ENCODE measurements at regions not wholly inside any gene's neighbourhood (a gene's known extent, or its start where the extent isn't known, plus 50 kb on each side); places are given as distances from the start of the nearest gene placed in this dataset.

- Histone ChIP-seq H3K79me2 (ENCODE audit: insufficient read depth, low read length) (no peaks in the 10 kb centered on the region), H2AFZ (ENCODE audit: low read length) (no peak overlapping the region), H3K27me3 (ENCODE audit: insufficient read depth, low read length) (no peaks in the 10 kb centered on the region), H3K4me3 (ENCODE audit: insufficient read depth, low read length) (no peak overlapping the region), H3K36me3 (ENCODE audit: insufficient read depth, low read length) (no peaks in the 10 kb centered on the region), H4K20me1 (ENCODE audit: insufficient read depth, low read length) (no peaks in the 10 kb centered on the region), H3K4me2 (ENCODE audit: insufficient read depth, low read length) (no peak overlapping the region), H3K9me3 (ENCODE audit: low read depth, low read length) (no peaks in the 10 kb centered on the region), H3K4me1 (ENCODE audit: insufficient read depth, low read length) (no peaks in the 10 kb centered on the region), H3K27ac (ENCODE audit: low read depth, low read length) (no peak overlapping the region)
- no peak for DNase-seq (ENCODE audit: insufficient read length, low spot score, missing footprints)
- TF ChIP-seq, protein P1, sequence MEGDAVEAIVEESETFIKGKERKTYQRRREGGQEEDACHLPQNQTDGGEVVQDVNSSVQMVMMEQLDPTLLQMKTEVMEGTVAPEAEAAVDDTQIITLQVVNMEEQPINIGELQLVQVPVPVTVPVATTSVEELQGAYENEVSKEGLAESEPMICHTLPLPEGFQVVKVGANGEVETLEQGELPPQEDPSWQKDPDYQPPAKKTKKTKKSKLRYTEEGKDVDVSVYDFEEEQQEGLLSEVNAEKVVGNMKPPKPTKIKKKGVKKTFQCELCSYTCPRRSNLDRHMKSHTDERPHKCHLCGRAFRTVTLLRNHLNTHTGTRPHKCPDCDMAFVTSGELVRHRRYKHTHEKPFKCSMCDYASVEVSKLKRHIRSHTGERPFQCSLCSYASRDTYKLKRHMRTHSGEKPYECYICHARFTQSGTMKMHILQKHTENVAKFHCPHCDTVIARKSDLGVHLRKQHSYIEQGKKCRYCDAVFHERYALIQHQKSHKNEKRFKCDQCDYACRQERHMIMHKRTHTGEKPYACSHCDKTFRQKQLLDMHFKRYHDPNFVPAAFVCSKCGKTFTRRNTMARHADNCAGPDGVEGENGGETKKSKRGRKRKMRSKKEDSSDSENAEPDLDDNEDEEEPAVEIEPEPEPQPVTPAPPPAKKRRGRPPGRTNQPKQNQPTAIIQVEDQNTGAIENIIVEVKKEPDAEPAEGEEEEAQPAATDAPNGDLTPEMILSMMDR (IDR thresholded peaks at IDR 0.05; ENCODE audit: extremely low read depth, low read depth, low read length): no peak
These were observed 1263.8 kb downstream of the ZPLD1 start for GRCh38 chr3:103698646-103699045.

- Histone ChIP-seq H3K4me2 (ENCODE audit: insufficient read depth, low read length) (no peak overlapping the region), H3K4me3 (ENCODE audit: insufficient read depth, low read length) (no peak overlapping the region), H2AFZ (ENCODE audit: low read length) (no peak overlapping the region), H3K9me3 (ENCODE audit: low read depth, low read length) (no peaks in the 10 kb centered on the region), H3K4me1 (ENCODE audit: insufficient read depth, low read length) (no peaks in the 10 kb centered on the region), H3K27ac (ENCODE audit: low read depth, low read length) (no peak overlapping the region), H3K79me2 (ENCODE audit: insufficient read depth, low read length) (no peaks in the 10 kb centered on the region), H3K36me3 (ENCODE audit: insufficient read depth, low read length) (no peaks in the 10 kb centered on the region), H3K27me3 (ENCODE audit: insufficient read depth, low read length) (no peaks in the 10 kb centered on the region), H4K20me1 (ENCODE audit: insufficient read depth, low read length) (no peaks in the 10 kb centered on the region)
- TF ChIP-seq, protein P1 (IDR thresholded peaks at IDR 0.05; ENCODE audit: extremely low read depth, low read depth, low read length): no peak
- no peak for DNase-seq (ENCODE audit: insufficient read length, low spot score, missing footprints)
These were observed 1264.4 kb downstream of the ZPLD1 start for GRCh38 chr3:103699228-103699627.

DNA sequence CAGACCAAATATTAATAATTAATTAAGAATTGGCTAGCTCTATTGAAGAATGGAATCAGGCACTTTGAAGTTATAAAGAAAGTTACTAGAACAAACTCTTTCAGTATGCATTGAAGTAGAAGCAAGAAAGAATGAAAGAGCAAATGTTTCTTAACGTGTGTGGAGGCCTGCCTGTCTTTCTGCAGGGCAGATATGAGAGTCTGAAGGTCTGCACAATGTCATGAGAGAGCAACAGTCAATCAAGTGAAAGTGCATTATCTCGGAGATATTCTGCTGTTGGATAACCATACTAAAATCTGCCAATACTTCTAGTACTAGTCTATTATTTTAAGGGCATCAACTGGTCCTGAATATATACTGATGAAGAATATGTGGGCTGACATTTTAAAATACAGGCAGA lies 1270.8 kb downstream of the ZPLD1 start:
- Histone ChIP-seq H3K79me2 (ENCODE audit: insufficient read depth, low read length) (no peaks in the 10 kb centered on the region), H2AFZ (ENCODE audit: low read length) (no peak overlapping the region), H3K27me3 (ENCODE audit: insufficient read depth, low read length) (no peaks in the 10 kb centered on the region), H3K36me3 (ENCODE audit: insufficient read depth, low read length) (no peaks in the 10 kb centered on the region), H3K9me3 (ENCODE audit: low read depth, low read length) (no peaks in the 10 kb centered on the region), H3K4me3 (ENCODE audit: insufficient read depth, low read length) (no peak overlapping the region), H4K20me1 (ENCODE audit: insufficient read depth, low read length) (no peaks in the 10 kb centered on the region), H3K4me2 (ENCODE audit: insufficient read depth, low read length) (no peak overlapping the region), H3K27ac (ENCODE audit: low read depth, low read length) (no peak overlapping the region), H3K4me1 (ENCODE audit: insufficient read depth, low read length) (no peaks in the 10 kb centered on the region)
- TF ChIP-seq, protein P1 (IDR thresholded peaks at IDR 0.05; ENCODE audit: extremely low read depth, low read depth, low read length): no peak
- DNase-seq (ENCODE audit: insufficient read length, low spot score, missing footprints): no peak

DNA sequence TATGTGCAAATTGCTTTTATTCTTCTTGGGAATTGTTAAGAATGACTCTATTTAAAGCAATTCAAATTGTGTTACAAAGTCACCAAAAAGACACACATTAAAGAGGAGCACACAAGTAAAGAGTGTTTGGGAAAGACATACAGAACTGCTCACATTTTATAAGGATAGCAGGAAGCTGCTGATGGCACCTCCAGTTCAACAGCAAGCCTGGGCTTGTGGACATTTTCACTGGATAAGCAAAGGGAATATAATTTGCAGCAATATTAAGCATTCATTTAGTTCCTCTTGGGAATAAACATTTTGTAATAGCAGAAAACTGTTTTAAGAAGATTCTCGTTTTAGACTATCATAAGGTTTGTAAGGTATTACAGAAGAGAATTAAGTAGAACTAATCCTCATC lies 1271.9 kb downstream of the ZPLD1 start:
- H2AFZ ChIP-seq (ENCODE audit: low read length): no peak overlapping the region
- no peak overlapping the region for H3K27ac ChIP-seq (ENCODE audit: low read depth, low read length)
- H3K4me3 ChIP-seq (ENCODE audit: insufficient read depth, low read length): no peak overlapping the region
- no peaks in the 10 kb centered on the region for H4K20me1 ChIP-seq (ENCODE audit: insufficient read depth, low read length)
- no peak overlapping the region for H3K4me2 ChIP-seq (ENCODE audit: insufficient read depth, low read length)
- DNase-seq (ENCODE audit: insufficient read length, low spot score, missing footprints): no peak
- no peaks in the 10 kb centered on the region for H3K9me3 ChIP-seq (ENCODE audit: low read depth, low read length)
- TF ChIP-seq, protein P1 (IDR thresholded peaks at IDR 0.05; ENCODE audit: extremely low read depth, low read depth, low read length): no peak
- H3K36me3 ChIP-seq (ENCODE audit: insufficient read depth, low read length): no peaks in the 10 kb centered on the region
- no peaks in the 10 kb centered on the region for H3K4me1 ChIP-seq (ENCODE audit: insufficient read depth, low read length)
- H3K79me2 ChIP-seq (ENCODE audit: insufficient read depth, low read length): no peaks in the 10 kb centered on the region
- H3K27me3 ChIP-seq (ENCODE audit: insufficient read depth, low read length): no peaks in the 10 kb centered on the region

Measured in osteoblast (primary cell).